IMR-90 (cell line): ENCODE measurements at regions not wholly inside any gene's neighbourhood (a gene's known extent, or its start where the extent isn't known, plus 50 kb on each side); places are given as distances from the start of the nearest gene placed in this dataset.

Experiments used
- ATAC-seq: fragments of 200-7000 bp; cut with Tn5 transposase; 2 replicates; pipeline ENCODE4 v1.9.1; 2020; ENCODE audit warnings: low read depth, mild to moderate bottlenecking, moderate library complexity
- BruUV-seq: library from RNA; stranded (reverse); fragments of 400-500 nt; replicated peaks from 2 replicates; lab custom pipeline; 2021; lab: Mats Ljungman, UMichigan
- CTCF ChIA-PET: fragments of 300-600 bp; formaldehyde crosslinking; extraction: SDS; loops from one replicate; lab custom pipeline; 2021; ENCODE audit warnings: antibody characterized with exemption; lab: Yijun Ruan, JAX
- POLR2A ChIA-PET: fragments of 300-600 bp; sonication (Branson Sonifier 250); formaldehyde crosslinking; loops from one replicate; lab custom pipeline; 2022; ENCODE audit warnings: antibody characterized with exemption; ENCODE audit not compliant: unreplicated experiment; lab: Charles Lee
- DNase-seq: peaks from one replicate; pipeline ENCODE4 v3.0.0; 2013
- H2AFZ ChIP-seq: replicated peaks from 2 replicates; pipeline ENCODE3; 2013; ENCODE audit warnings: low read length, mild to moderate bottlenecking; ENCODE audit not compliant: poor library complexity
- H2AK5ac ChIP-seq: 2 replicates; pipeline ENCODE4 v1.6.1; 2013; ENCODE audit warnings: low read depth, low read length, inconsistent platforms
- H2AK9ac ChIP-seq: replicated peaks from 2 replicates; pipeline ENCODE3; 2013; ENCODE audit warnings: mild to moderate bottlenecking, low read depth, low read length, moderate library complexity; ENCODE audit not compliant: poor library complexity
- H2BK120ac ChIP-seq: 2 replicates; pipeline ENCODE4 v1.6.1; 2013; ENCODE audit warnings: low read depth, low read length, inconsistent platforms
- H2BK15ac ChIP-seq: 3 replicates; pipeline ENCODE4 v1.6.1; 2013; ENCODE audit warnings: low read depth, low read length, inconsistent platforms
- H2BK20ac ChIP-seq: 2 replicates; pipeline ENCODE4 v1.6.1; 2013; ENCODE audit warnings: low read depth, mild to moderate bottlenecking, inconsistent platforms, low read length, moderate library complexity
- H2BK5ac ChIP-seq: 2 replicates; pipeline ENCODE4 v1.6.1; 2013; ENCODE audit warnings: mild to moderate bottlenecking, low read depth, low read length, inconsistent platforms; ENCODE audit not compliant: poor library complexity, severe bottlenecking
- H3K14ac ChIP-seq: replicated peaks from 2 replicates; pipeline ENCODE4 v1.6.1; 2013; ENCODE audit warnings: low read depth, low read length, inconsistent platforms
- H3K18ac ChIP-seq: 2 replicates; pipeline ENCODE4 v1.6.1; 2013; ENCODE audit warnings: low read depth, low read length, control low read depth
- H3K23ac ChIP-seq: 2 replicates; pipeline ENCODE4 v1.6.1; 2013; ENCODE audit warnings: low read depth, low read length, inconsistent platforms
- H3K27ac ChIP-seq: 2 replicates; pipeline ENCODE4 v1.5.1; 2013; ENCODE audit warnings: mild to moderate bottlenecking, control low read depth, low read length; ENCODE audit not compliant: insufficient read depth
- H3K27me3 ChIP-seq: 2 replicates; pipeline ENCODE4 v1.6.1; 2013; ENCODE audit warnings: low read length; ENCODE audit not compliant: control insufficient read depth, insufficient read depth
- H3K36me3 ChIP-seq: 2 replicates; pipeline ENCODE4 v1.6.1; 2013; ENCODE audit warnings: low read length, mixed read lengths; ENCODE audit not compliant: control insufficient read depth, insufficient read depth
- H3K4ac ChIP-seq: 2 replicates; pipeline ENCODE4 v1.6.1; 2013; ENCODE audit warnings: low read depth, low read length, inconsistent platforms
- H3K4me1 ChIP-seq: 2 replicates; pipeline ENCODE4 v1.6.1; 2013; ENCODE audit warnings: low read length, mixed read lengths; ENCODE audit not compliant: control insufficient read depth, insufficient read depth
- H3K4me2 ChIP-seq: 2 replicates; pipeline ENCODE4 v1.6.1; 2013; ENCODE audit warnings: low read depth, mild to moderate bottlenecking, control low read depth, low read length, moderate library complexity
- H3K4me3 ChIP-seq: 2 replicates; pipeline ENCODE4 v1.5.1; 2013; ENCODE audit warnings: low read depth, mild to moderate bottlenecking, control low read depth, low read length, moderate library complexity; ENCODE audit not compliant: insufficient read depth
- H3K56ac ChIP-seq: 2 replicates; pipeline ENCODE4 v1.6.1; 2013; ENCODE audit warnings: low read length, inconsistent platforms; ENCODE audit not compliant: insufficient read depth; ENCODE audit errors: extremely low read depth
- H3K79me1 ChIP-seq, 2 experiments: 2 replicates each; pipeline ENCODE4 v1.6.1; 2013; ENCODE audit warnings: low read length in 2 of 2, inconsistent platforms in 1 of 2, low read depth in 1 of 2
- H3K9ac ChIP-seq: 2 replicates; pipeline ENCODE4 v1.6.1; 2013; ENCODE audit warnings: low read depth, low read length, control low read depth
- H3K9me1 ChIP-seq: 2 replicates; pipeline ENCODE4 v1.6.1; 2013; ENCODE audit warnings: low read length, inconsistent platforms; ENCODE audit not compliant: insufficient read depth
- H3K9me3 ChIP-seq: 2 replicates; pipeline ENCODE4 v1.6.1; 2013; ENCODE audit warnings: low read length; ENCODE audit not compliant: control insufficient read depth, insufficient read depth
- H4K20me1 ChIP-seq: 2 replicates; pipeline ENCODE4 v1.6.1; 2013; ENCODE audit warnings: low read length, inconsistent platforms; ENCODE audit not compliant: insufficient read depth
- H4K5ac ChIP-seq: 2 replicates; pipeline ENCODE4 v1.6.1; 2013; ENCODE audit warnings: mild to moderate bottlenecking, low read depth, low read length, control low read depth
- H4K8ac ChIP-seq, 2 experiments: 2 replicates each; pipeline ENCODE4 v1.6.1; 2013; ENCODE audit warnings: low read depth in 2 of 2, low read length in 2 of 2, control low read depth in 1 of 2, inconsistent platforms in 1 of 2
- H4K91ac ChIP-seq: 2 replicates; pipeline ENCODE4 v1.6.1; 2013; ENCODE audit warnings: low read depth, low read length, inconsistent platforms; ENCODE audit not compliant: insufficient read depth
- BHLHE40 ChIP-seq: fragments of 150-350 bp; IDR thresholded peaks from 2 replicates; pipeline ENCODE4 v1.6.1; 2016; ENCODE audit warnings: mild to moderate bottlenecking, low read depth, low read length
- CTCF ChIP-seq: conservative IDR thresholded peaks from 2 replicates; pipeline ENCODE4 v1.5.1; 2012; ENCODE audit warnings: mild to moderate bottlenecking, low read depth, low read length, improper control_type of control experiment
- ELK1 ChIP-seq: fragments of 150-350 bp; IDR thresholded peaks from 2 replicates; pipeline ENCODE4 v1.6.1; 2016; ENCODE audit warnings: low read depth, mild to moderate bottlenecking, low read length, moderate library complexity, borderline replicate concordance
- NFE2L2 ChIP-seq: fragments of 150-350 bp; IDR thresholded peaks from 2 replicates; pipeline ENCODE4 v1.6.1; 2016; ENCODE audit warnings: low read depth, mild to moderate bottlenecking, low read length
- POLR2A ChIP-seq: IDR thresholded peaks from 2 replicates; pipeline ENCODE4 v1.6.1; 2012; ENCODE audit warnings: mild to moderate bottlenecking, low read depth, low read length
- RCOR1 ChIP-seq: IDR thresholded peaks from 2 replicates; pipeline ENCODE4 v1.6.1; 2012; ENCODE audit warnings: mild to moderate bottlenecking, low read length, improper control_type of control experiment; ENCODE audit not compliant: insufficient replicate concordance
- RFX5 ChIP-seq: IDR thresholded peaks from 2 replicates; pipeline ENCODE4 v1.8.0; 2012; ENCODE audit warnings: low read depth, mild to moderate bottlenecking, low read length, moderate library complexity
- SMC3 ChIP-seq: fragments of 150-350 bp; IDR thresholded peaks from 2 replicates; pipeline ENCODE4 v1.6.1; 2016; ENCODE audit warnings: low read depth, mild to moderate bottlenecking, antibody characterized with exemption, low read length, moderate library complexity
- USF2 ChIP-seq: fragments of 150-350 bp; IDR thresholded peaks from 2 replicates; pipeline ENCODE4 v1.6.1; 2017; ENCODE audit warnings: mild to moderate bottlenecking, antibody characterized with exemption, low read length, low read depth
- WGBS, 2 experiments: methylation state at CpG; one replicate each; pipeline versions ENCODE4 v1.1.5 to v1.1.7; 2013; ENCODE audit warnings: missing lambda C conversion rate in 2 of 2; ENCODE audit not compliant: insufficient read length in 1 of 2; ENCODE audit errors: extremely low coverage in 2 of 2; 5-methylcytosine and 5-hydroxymethylcytosine counted together
- dilution Hi-C: fragments of 300-500 bp; cut with HindIII; formaldehyde crosslinking; loops from one replicate; pipeline ENCODE4 v1.14.3; 2018; ENCODE audit warnings: low sequenced_read_pairs; ENCODE audit not compliant: unreplicated experiment
- in situ Hi-C: fragments of 300-500 bp; cut with MboI; formaldehyde crosslinking; loops from 3 replicates; pipeline ENCODE4 v1.14.3; 2019; ENCODE audit warnings: low sequenced_read_pairs, inconsistent platforms, mixed read lengths
- intact Hi-C: fragments of 100-400 bp; cut with micrococcal nuclease; formaldehyde crosslinking; loops from 2 replicates; pipeline ENCODE4 v1.10.0; 2022

DNA sequence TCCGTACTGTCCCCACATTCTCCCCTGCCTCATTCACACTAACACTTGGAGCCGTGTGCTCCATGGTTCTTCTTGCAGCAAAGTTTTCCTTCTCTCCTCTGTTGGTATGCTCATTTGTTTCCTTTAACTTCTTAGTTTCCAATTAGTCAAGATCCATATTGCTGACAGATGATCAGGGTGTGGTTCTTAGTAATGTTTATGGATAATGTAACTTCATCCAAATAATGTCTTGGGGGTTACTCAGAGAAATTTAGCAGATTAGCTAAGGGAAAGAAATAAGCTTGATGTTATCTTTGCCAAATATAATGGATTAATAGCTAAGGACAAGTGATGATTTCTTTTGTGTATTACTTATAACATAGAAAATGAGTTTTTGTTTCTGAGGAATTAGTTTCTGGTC is 174.4 kb downstream of the NUFIP1 start:
- Histone ChIP-seq H2BK15ac (peak overlapping the region; percentile 93; the same call in 2 of the 3 replicates), H3K23ac (no peak overlapping the region; the same call in 1 of the 2 replicates), H3K27ac (no peak overlapping the region), H2BK120ac (peak overlapping the region; percentile 97), H3K9ac (no peak overlapping the region), H3K14ac (peak overlapping the region; percentile 82), H2AK5ac (peak overlapping the region; percentile 52), H2AK9ac (no peak overlapping the region), H4K20me1 (no peaks in the 10 kb centered on the region), H3K4me1 (peaks cover 25% of the 10 kb centered on the region), H3K18ac (peak overlapping the region; percentile 92), H3K27me3 (no peaks in the 10 kb centered on the region), H3K4me3 (no peak overlapping the region), H2BK20ac (peak overlapping the region; percentile 98), H3K9me1 (peaks cover 25% of the 10 kb centered on the region), H4K91ac (peak overlapping the region; percentile 53), H3K36me3 (no peaks in the 10 kb centered on the region), H3K56ac (no peak overlapping the region), H4K5ac (peak overlapping the region; percentile 47; the same call in 1 of the 2 replicates), H2BK5ac (no peak overlapping the region), H3K4ac (peak overlapping the region; percentile 93), H3K79me1 (0 out of 4 replicates have a peak, but pooled peaks cover 0 to 6% of the 10 kb centered on the region in 2 experiments), H2AFZ (no peak overlapping the region), H3K4me2 (no peak overlapping the region), H4K8ac (peak overlapping the region; percentile 23 to 93; a peak in 2 of 4 replicates), H3K9me3 (no peaks in the 10 kb centered on the region)
- TF ChIP-seq CTCF, result no peak
- TF ChIP-seq RFX5, result no peak
- no peak for TF ChIP-seq ELK1
- TF ChIP-seq BHLHE40, result no peak
- TF ChIP-seq SMC3, result no peak
- TF ChIP-seq RCOR1, result no peak
- no peak for TF ChIP-seq USF2
- TF ChIP-seq POLR2A, result no peak
- no peak for TF ChIP-seq NFE2L2
- in situ Hi-C loops, result no loop called here
- ChIA-PET POLR2A (interaction anchor here (0.6 kb wide), 1 partner anchor 13 kb away, joined by 3 read pairs; no protein-coding TSS in a partner anchor), CTCF (interaction anchor here (0.6 to 0.9 kb wide), 2 partner anchors 241 to 335 kb away, joined by 3 read pairs; no protein-coding TSS in a partner anchor)
- WGBS, 2 experiments, result 100% methylated on average over 1 of the region's 2 CpGs; no CpG with 5 or more reads in 1 of the 2 experiments
- no TSS peak for BruUV-seq
- intact Hi-C loops, result loop anchor here (5.0 to 10.0 kb wide), 5 partner anchors 93 to 330 kb away; partner anchors contain the start of gene TSC22D1
- ATAC-seq (no peak), DNase-seq (no peak)
- dilution Hi-C loops, result no loop called here
